ENCODE measurements at regions not wholly inside any gene's neighbourhood (a gene's known extent, or its start where the extent isn't known, plus 50 kb on each side); places are given as distances from the start of the nearest gene placed in this dataset.

DNA sequence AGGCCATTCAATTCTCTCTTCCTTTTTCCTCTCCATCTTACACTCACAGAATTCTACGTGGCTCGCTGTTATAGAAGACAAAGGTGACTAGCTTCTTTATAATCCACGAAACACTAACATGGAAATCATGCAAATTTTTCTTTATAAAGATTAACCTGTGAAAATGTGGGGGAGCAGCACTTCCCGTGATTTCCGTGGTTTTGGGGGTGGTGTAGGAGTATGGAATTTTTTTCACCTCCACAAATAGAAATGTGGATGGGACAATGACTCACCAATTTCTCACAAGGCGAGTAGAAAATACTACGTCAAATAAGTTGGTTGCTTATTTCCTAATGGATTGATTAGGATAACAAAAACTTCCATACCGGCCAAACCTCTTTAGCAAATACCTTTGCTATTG lies 719.2 kb upstream of the TENM3 start:
- no peak for FAIRE-seq
- H2AFZ ChIP-seq (ENCODE audit: control insufficient read depth, low read depth, low read length) = no peak overlapping the region
- no peak overlapping the region for H3K27ac ChIP-seq (ENCODE audit: control insufficient read depth, insufficient read depth)
- no peaks in the 10 kb centered on the region for H3K4me1 ChIP-seq (ENCODE audit: control insufficient read depth, insufficient read depth, low read length)
- POLR2A ChIA-PET = no interaction called here
- SMC1A ChIA-PET (ENCODE audit: uncharacterized antibody, unreplicated experiment) = interaction anchor here (0.9 to 1.5 kb wide), 3 partner anchors 220 to 381 kb away, joined by 3 to 7 read pairs (median 3); no protein-coding TSS in a partner anchor
- intact Hi-C loops (cut with micrococcal nuclease; ENCODE audit: unreplicated experiment) (loop anchor here (10.0 kb wide), 1 partner anchor 859 kb away; no protein-coding TSS in a partner anchor), in situ Hi-C loops (cut with MboI) (no loop called here)
- CTCF ChIA-PET = interaction anchor here (1.1 kb wide), 1 partner anchor 221 kb away, joined by 5 read pairs; no protein-coding TSS in a partner anchor
- 15% methylated on average over 8 of the region's 8 CpGs for WGBS (ENCODE audit: insufficient coverage, insufficient replicate concordance, low lambda C conversion rate, missing lambda C conversion rate)
- TF ChIP-seq STAT3 (IDR thresholded peaks at IDR 0.05; ENCODE audit: low read depth, low read length) (no peak), ATF7 (IDR thresholded peaks at IDR 0.05; ENCODE audit: low read depth) (no peak)
- no peak for ATAC-seq
- no peak overlapping the region for H3K9ac ChIP-seq (ENCODE audit: control insufficient read depth, insufficient read depth, low read length)
- no peaks in the 10 kb centered on the region for H3K27me3 ChIP-seq (replicated peaks in 1 of 2; ENCODE audit: control insufficient read depth in 2 of 2, insufficient read depth in 2 of 2, low read length in 1 of 2)
- no peaks in the 10 kb centered on the region for H4K20me1 ChIP-seq (ENCODE audit: control insufficient read depth, insufficient read depth)
- H3K4me3 ChIP-seq = no peak overlapping the region
- H3K9me3 ChIP-seq (replicated peaks; ENCODE audit: control insufficient read depth, insufficient read depth, low read length) = no peaks in the 10 kb centered on the region
- no TSS peak for BruUV-seq (replicated peaks)
- DNase-seq (ENCODE audit: low read depth, low spot score) = no peak
- H3K79me2 ChIP-seq (ENCODE audit: control insufficient read depth, insufficient read depth, low read length) = no peaks in the 10 kb centered on the region
- RAD21 ChIA-PET (ENCODE audit: unreplicated experiment) = no interaction called here
- H3K36me3 ChIP-seq (ENCODE audit: control insufficient read depth in 2 of 2, insufficient read depth in 2 of 2, low read length in 1 of 2) = no peaks in the 10 kb centered on the region
- no peak overlapping the region for H3K4me2 ChIP-seq (ENCODE audit: control insufficient read depth, insufficient read depth)

GRCh38 chr4:181524499-181524898 lies 718.7 kb upstream of the TENM3 start:
- Histone ChIP-seq H2AFZ (ENCODE audit: control insufficient read depth, low read depth, low read length) (no peak overlapping the region), H3K4me3 (no peak overlapping the region), H3K79me2 (ENCODE audit: control insufficient read depth, insufficient read depth, low read length) (no peaks in the 10 kb centered on the region), H3K4me2 (ENCODE audit: control insufficient read depth, insufficient read depth) (no peak overlapping the region), H3K4me1 (ENCODE audit: control insufficient read depth, insufficient read depth, low read length) (no peaks in the 10 kb centered on the region), H3K27ac (ENCODE audit: control insufficient read depth, insufficient read depth) (no peak overlapping the region), H3K27me3 (replicated peaks in 1 of 2; ENCODE audit: control insufficient read depth in 2 of 2, insufficient read depth in 2 of 2, low read length in 1 of 2) (no peaks in the 10 kb centered on the region), H3K9me3 (replicated peaks; ENCODE audit: control insufficient read depth, insufficient read depth, low read length) (no peaks in the 10 kb centered on the region), H3K9ac (ENCODE audit: control insufficient read depth, insufficient read depth, low read length) (no peak overlapping the region), H4K20me1 (ENCODE audit: control insufficient read depth, insufficient read depth) (no peaks in the 10 kb centered on the region), H3K36me3 (ENCODE audit: control insufficient read depth in 2 of 2, insufficient read depth in 2 of 2, low read length in 1 of 2) (no peaks in the 10 kb centered on the region)
- ATAC-seq = no peak
- BruUV-seq (replicated peaks) = no TSS peak
- ChIA-PET RAD21 (ENCODE audit: unreplicated experiment) (no interaction called here), CTCF (no interaction called here), SMC1A (ENCODE audit: uncharacterized antibody, unreplicated experiment) (interaction anchor here (1.0 to 1.8 kb wide), 3 partner anchors 221 to 230 kb away, joined by 3 to 4 read pairs (median 3); no protein-coding TSS in a partner anchor), POLR2A (no interaction called here)
- no peak for FAIRE-seq
- intact Hi-C loops (cut with micrococcal nuclease; ENCODE audit: unreplicated experiment) = loop anchor here (10.0 kb wide), 1 partner anchor 860 kb away; no protein-coding TSS in a partner anchor
- TF ChIP-seq BMI1 (IDR thresholded peaks at IDR 0.05; ENCODE audit: borderline replicate concordance) (no peak), PAX5 (IDR thresholded peaks at IDR 0.05; ENCODE audit: borderline replicate concordance, low read depth, low read length) (no peak), RB1 (IDR thresholded peaks at IDR 0.05; ENCODE audit: borderline replicate concordance) (no peak), YY1 (IDR thresholded peaks at IDR 0.05; ENCODE audit: low read depth, low read length) (no peak), WRNIP1 (IDR thresholded peaks at IDR 0.05; ENCODE audit: borderline replicate concordance, low read depth, low read length) (no peak), ZNF384 (IDR thresholded peaks at IDR 0.05; ENCODE audit: borderline replicate concordance, low read depth, low read length) (no peak), NFIC (IDR thresholded peaks at IDR 0.05; ENCODE audit: low read depth, low read length) (no peak), POLR2AphosphoS5 (IDR thresholded peaks at IDR 0.05; ENCODE audit: low read length) (no peak), ZZZ3 (IDR thresholded peaks at IDR 0.05; ENCODE audit: control insufficient read depth, insufficient read length, low read depth) (no peak), ZSCAN29 (IDR thresholded peaks at IDR 0.05) (no peak), RAD51 (IDR thresholded peaks at IDR 0.05) (no peak), HCFC1 (IDR thresholded peaks at IDR 0.05; ENCODE audit: low read length) (no peak), NFYB (IDR thresholded peaks at IDR 0.05; ENCODE audit: insufficient read depth, low read depth, low read length) (no peak)
- TF ChIP-seq, protein P1, sequence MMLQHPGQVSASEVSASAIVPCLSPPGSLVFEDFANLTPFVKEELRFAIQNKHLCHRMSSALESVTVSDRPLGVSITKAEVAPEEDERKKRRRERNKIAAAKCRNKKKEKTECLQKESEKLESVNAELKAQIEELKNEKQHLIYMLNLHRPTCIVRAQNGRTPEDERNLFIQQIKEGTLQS (IDR thresholded peaks at IDR 0.05; ENCODE audit: borderline replicate concordance, extremely low read depth, low read depth, low read length) = no peak
- no peak for DNase-seq (ENCODE audit: low read depth, low spot score)
- WGBS (ENCODE audit: insufficient coverage, insufficient replicate concordance, low lambda C conversion rate, missing lambda C conversion rate) = 28% methylated on average over 5 of the region's 5 CpGs
- in situ Hi-C loops (cut with MboI) = no loop called here

Data from GM12878 (cell line).